ENCODE measurements at regions not wholly inside any gene's neighbourhood (a gene's known extent, or its start where the extent isn't known, plus 50 kb on each side); places are given as distances from the start of the nearest gene placed in this dataset.

DNA sequence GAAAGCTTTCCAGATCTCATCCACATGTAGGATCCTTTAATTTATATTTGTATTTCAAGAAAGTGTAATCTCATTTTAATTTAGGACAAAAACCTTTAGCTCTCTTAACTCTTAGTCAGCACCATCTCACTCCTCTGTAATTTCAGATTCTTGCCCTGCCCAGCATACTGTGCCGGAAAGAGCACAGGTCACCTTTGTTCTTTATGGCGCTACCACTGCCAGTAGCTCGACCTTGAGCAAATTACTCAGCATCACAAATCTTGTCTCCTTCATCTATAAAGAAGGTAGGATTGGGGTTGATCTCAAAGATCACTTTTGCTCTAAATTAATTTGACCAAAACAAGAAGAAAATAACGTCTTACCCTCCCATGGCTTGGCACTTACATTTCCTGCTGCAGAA is 56.1 kb upstream of the ZC3H11B start:
- Histone ChIP-seq H3K27me3 (ENCODE audit: control insufficient read depth in 2 of 2, insufficient read depth in 2 of 2, low read length in 2 of 2) (no peaks in the 10 kb centered on the region), H3K36me3 (replicated peaks in 1 of 2; ENCODE audit: control insufficient read depth in 1 of 2, insufficient read depth in 2 of 2, low read length in 2 of 2) (no peaks in the 10 kb centered on the region), H2AFZ (ENCODE audit: insufficient read depth, low read depth, low read length, poor library complexity, severe bottlenecking) (no peak overlapping the region), H3K4me2 (replicated peaks; ENCODE audit: extremely low read depth, low read length, poor library complexity, severe bottlenecking) (no peak overlapping the region), H4K20me1 (ENCODE audit: insufficient read depth, low read length) (no peaks in the 10 kb centered on the region), H3K9me3 (replicated peaks in 1 of 2; ENCODE audit: control insufficient read depth in 1 of 2, insufficient read depth in 1 of 2, low read length in 2 of 2) (no peaks in the 10 kb centered on the region), H3K27ac (ENCODE audit: low read depth in 1 of 2, low read length in 2 of 2) (no peak overlapping the region), H3K4me1 (ENCODE audit: control insufficient read depth in 1 of 2, insufficient read depth in 2 of 2, low read length in 2 of 2) (no peaks in the 10 kb centered on the region), H3K9ac (ENCODE audit: insufficient read depth, low read length, poor library complexity, severe bottlenecking) (no peak overlapping the region), H3K4me3 (replicated peaks in 1 of 3; ENCODE audit: low read depth in 2 of 3, low read length in 3 of 3) (no peak overlapping the region), H3K79me2 (ENCODE audit: insufficient read depth, low read length) (no peaks in the 10 kb centered on the region)
- Mint-ChIP-seq H3K27me3 (ENCODE audit: low read depth in 3 of 3) (peaks cover 0 to 8% (median 1%) of the 10 kb centered on the region in 3 donors), H3K27ac (peak overlapping the region in 1 of 7 donors; percentile 20), H3K4me1 (no peaks in the 10 kb centered on the region), H3K4me3 (no peak overlapping the region), H3K9me3 (peaks cover 0 to 2% (median 0%) of the 10 kb centered on the region in 7 donors), H3K36me3 (no peaks in the 10 kb centered on the region)
- TF ChIP-seq, protein P1, sequence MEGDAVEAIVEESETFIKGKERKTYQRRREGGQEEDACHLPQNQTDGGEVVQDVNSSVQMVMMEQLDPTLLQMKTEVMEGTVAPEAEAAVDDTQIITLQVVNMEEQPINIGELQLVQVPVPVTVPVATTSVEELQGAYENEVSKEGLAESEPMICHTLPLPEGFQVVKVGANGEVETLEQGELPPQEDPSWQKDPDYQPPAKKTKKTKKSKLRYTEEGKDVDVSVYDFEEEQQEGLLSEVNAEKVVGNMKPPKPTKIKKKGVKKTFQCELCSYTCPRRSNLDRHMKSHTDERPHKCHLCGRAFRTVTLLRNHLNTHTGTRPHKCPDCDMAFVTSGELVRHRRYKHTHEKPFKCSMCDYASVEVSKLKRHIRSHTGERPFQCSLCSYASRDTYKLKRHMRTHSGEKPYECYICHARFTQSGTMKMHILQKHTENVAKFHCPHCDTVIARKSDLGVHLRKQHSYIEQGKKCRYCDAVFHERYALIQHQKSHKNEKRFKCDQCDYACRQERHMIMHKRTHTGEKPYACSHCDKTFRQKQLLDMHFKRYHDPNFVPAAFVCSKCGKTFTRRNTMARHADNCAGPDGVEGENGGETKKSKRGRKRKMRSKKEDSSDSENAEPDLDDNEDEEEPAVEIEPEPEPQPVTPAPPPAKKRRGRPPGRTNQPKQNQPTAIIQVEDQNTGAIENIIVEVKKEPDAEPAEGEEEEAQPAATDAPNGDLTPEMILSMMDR (IDR thresholded peaks at IDR 0.05), result no peak
- no peak for DNase-seq
- intact Hi-C loops (cut with micrococcal nuclease), result no loop called here
- no CpG with 5 or more reads among the region's 4 CpGs for WGBS (ENCODE audit: insufficient coverage)

DNA sequence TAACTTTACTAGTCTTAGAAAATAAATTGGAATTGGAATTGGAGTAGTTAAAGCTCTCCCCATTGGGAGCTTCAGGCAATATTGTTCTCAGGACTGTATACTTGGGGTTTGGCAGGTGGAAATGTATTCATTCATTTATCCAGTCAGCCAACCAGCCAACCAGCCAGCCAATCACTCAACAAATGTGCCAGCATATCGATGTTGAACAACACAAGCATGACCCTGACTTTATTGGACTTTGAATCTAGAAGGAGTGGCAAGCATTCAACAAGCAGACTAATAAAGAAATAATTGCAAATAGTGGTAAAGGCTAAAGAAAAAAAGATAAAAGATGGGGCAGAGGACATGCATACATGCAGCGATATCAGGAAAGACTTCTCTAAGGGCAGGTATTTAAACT is 55.5 kb upstream of the ZC3H11B start:
- peak overlapping the region in 1 of 7 donors; percentile 15 for H3K27ac Mint-ChIP-seq

More for the DNA sequence above, 55.5 kb upstream of the ZC3H11B start:
- H3K4me1 ChIP-seq (ENCODE audit: control insufficient read depth in 1 of 2, insufficient read depth in 2 of 2, low read length in 2 of 2), result no peaks in the 10 kb centered on the region
- intact Hi-C loops (cut with micrococcal nuclease), result no loop called here
- Mint-ChIP-seq H3K4me3 (no peak overlapping the region), H3K4me1 (no peaks in the 10 kb centered on the region), H3K9me3 (peaks cover 0 to 2% (median 0%) of the 10 kb centered on the region in 7 donors), H3K27me3 (ENCODE audit: low read depth in 3 of 3) (peaks cover 0 to 11% (median 1%) of the 10 kb centered on the region in 3 donors), H3K36me3 (no peaks in the 10 kb centered on the region)
- no peaks in the 10 kb centered on the region for H3K27me3 ChIP-seq (ENCODE audit: control insufficient read depth in 2 of 2, insufficient read depth in 2 of 2, low read length in 2 of 2)
- H3K4me3 ChIP-seq (replicated peaks in 1 of 3; ENCODE audit: low read depth in 2 of 3, low read length in 3 of 3), result no peak overlapping the region
- no peaks in the 10 kb centered on the region for H3K79me2 ChIP-seq (ENCODE audit: insufficient read depth, low read length)
- TF ChIP-seq, protein P1 (IDR thresholded peaks at IDR 0.05), result no peak
- WGBS (ENCODE audit: insufficient coverage), result 100% methylated on average over 1 of the region's 2 CpGs
- H3K4me2 ChIP-seq (replicated peaks; ENCODE audit: extremely low read depth, low read length, poor library complexity, severe bottlenecking), result no peak overlapping the region
- no peaks in the 10 kb centered on the region for H4K20me1 ChIP-seq (ENCODE audit: insufficient read depth, low read length)
- H3K27ac ChIP-seq (ENCODE audit: low read depth in 1 of 2, low read length in 2 of 2), result no peak overlapping the region
- no peak overlapping the region for H2AFZ ChIP-seq (ENCODE audit: insufficient read depth, low read depth, low read length, poor library complexity, severe bottlenecking)
- no peak overlapping the region for H3K9ac ChIP-seq (ENCODE audit: insufficient read depth, low read length, poor library complexity, severe bottlenecking)
- no peaks in the 10 kb centered on the region for H3K9me3 ChIP-seq (replicated peaks in 1 of 2; ENCODE audit: control insufficient read depth in 1 of 2, insufficient read depth in 1 of 2, low read length in 2 of 2)
- H3K36me3 ChIP-seq (replicated peaks in 1 of 2; ENCODE audit: control insufficient read depth in 1 of 2, insufficient read depth in 2 of 2, low read length in 2 of 2), result no peaks in the 10 kb centered on the region
- no peak for DNase-seq
